NCI-H69 (cell line): ENCODE measurements at regions not wholly inside any gene's neighbourhood (a gene's known extent, or its start where the extent isn't known, plus 50 kb on each side); places are given as distances from the start of the nearest gene placed in this dataset.

Source experiments
- DNase-seq: peaks from one replicate; lab custom pipeline; 2025; lab: John Stamatoyannopoulos, UW

DNA sequence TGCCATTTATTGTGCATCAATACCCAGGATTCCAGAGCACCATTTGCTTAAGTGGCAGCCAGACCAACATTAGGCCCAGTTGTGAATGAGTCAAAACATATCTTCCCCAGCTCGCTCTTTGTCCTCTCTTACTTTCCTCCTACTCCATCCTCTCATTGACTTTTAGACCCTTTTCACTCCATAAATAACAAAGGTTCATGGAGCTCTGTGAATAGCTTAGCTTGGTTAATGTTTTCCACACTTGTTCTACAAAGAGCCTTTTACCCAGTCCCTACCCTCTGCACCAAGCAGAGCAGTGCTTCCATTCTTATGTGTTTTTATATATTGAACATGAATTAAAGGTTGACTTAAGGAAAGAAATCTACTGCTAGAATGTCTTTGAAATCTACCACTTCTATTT is 625.8 kb upstream of the FANCL start:
- no peak for DNase-seq

DNA sequence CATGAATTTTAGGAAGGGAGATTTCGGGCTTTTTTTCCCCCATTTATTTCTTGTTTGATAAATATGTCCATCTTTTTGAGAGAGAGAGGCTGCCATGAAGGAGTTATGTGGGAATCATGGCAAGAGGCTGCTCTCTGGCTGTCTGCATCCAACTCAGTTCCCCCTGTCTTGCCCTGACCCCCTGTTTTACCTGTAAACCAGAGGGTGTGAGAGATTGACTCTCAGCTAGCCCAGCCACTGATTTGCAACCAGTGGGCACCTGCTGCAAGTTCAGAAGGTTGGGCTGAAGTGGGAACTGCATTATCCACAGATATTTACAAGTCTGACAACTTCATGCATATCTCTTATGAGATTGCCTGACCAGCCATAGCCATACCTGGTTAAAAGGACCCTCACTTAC is 625.4 kb upstream of the FANCL start:
- no peak for DNase-seq

DNA sequence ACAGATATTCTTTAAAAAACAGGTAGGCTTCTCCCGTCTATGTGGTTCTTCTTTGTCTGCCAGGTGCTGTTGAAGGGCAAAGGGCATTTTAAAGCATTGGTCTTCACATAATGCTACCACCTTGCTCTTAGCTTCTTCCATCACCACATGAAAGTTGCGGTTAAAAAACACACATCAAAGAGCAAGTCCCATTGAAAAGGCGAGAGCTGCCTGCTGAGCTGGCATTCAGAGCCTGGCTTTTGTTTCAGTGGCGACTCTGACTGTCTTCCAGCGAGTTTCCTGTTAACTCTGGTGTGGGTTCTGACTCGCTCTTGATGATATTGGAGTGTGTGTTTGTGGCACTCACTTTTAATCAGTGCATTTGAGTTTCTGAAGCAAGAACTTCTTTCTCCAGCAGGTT is 624.9 kb upstream of the FANCL start:
- DNase-seq, result peak; percentile 68

DNA sequence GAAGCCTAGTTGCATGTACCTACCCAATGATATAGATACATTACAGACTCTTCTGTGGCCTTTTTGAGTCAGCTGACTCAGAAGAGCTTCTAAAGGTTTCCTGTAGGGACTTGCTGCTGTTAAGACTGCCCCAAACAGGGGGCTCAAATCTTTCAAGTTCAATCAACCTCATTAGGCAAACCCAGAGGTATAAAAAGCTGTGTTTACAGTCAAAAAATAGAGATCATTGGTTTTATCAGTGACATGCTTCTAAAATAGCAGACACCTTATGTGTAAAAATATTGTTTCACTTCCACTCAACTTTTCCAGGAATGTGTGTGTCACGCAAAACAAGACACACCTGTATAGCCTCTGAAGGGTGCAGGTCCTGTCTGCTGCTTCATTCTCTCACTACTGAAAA is 624.3 kb upstream of the FANCL start:
- no peak for DNase-seq

DNA sequence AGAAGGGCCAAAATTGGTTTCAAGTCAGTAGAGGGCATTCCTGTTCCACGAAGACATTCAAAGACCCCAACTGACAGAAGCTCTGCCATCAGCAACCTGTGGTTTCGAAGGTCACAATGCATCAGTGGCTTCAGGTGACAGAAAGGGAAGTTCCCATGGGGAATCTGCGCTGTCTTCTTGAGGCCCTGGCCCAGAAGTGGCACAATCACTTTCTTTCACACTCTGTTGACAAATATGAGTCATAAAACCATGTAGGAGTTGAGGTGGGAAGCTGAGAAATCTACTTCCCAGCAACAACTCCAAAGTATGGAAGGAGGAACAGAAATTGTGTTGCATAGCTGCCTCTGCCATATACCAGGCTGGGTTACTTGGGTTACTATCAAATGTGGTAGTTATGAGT is 621.1 kb upstream of the FANCL start:
- DNase-seq, result no peak

DNA sequence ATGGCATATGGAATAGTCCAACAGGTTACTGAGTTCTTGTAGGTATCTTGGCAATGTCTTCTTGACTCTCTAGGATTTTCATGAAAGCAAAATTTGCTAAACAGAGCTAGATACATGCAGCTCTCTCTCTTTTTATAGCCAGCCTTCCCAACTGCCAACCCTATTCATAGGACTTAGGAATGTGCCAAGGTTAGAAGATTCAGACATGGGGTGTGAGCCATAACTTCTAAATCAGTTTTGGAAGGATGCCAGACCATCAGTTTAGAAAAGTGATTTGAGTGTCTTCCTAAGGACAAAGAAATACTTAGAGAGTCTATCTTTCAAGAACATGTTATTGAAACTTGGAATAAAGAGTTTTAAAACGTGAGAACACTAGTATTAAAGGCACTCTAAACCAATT is 619.5 kb upstream of the FANCL start:
- no peak for DNase-seq

DNA sequence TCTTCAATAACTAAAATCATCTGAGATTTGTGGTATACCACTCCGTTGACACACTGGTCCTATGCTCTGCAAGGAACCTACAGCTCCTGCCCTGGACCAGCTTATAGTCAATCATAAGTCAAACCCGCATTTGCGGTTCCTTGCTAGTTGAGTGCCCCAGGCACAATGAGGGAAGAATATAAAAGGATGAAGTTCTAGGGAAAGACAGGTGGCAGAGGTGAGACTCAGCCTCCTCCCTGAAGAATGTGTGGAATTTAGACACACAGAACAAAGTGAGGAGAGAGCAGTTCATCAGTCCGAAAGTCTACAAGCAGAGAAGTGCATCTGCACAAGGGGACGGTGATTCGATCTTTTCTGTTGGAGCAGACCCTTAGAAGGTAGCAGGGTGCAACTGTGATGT is 615.0 kb upstream of the FANCL start:
- DNase-seq, result no peak

DNA sequence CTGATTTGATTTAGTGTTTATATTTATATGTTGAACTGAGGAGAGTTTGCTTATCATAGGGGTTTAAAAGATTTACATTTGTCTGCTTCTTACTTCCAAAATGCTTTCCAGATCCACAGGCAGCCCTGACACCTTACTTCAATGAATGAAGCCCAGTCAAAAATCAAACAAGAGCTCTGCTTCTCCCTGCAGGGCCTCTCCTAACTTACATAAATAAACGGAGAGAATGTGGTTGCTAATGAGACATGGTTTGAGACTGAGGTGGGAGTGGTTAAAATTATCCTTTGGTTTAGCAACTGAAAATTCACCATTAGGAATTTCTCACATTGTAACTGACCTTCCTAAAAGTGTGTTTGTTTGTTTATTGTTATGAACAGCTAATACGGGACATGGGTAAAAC is 612.3 kb upstream of the FANCL start:
- peak; percentile 26 for DNase-seq

DNA sequence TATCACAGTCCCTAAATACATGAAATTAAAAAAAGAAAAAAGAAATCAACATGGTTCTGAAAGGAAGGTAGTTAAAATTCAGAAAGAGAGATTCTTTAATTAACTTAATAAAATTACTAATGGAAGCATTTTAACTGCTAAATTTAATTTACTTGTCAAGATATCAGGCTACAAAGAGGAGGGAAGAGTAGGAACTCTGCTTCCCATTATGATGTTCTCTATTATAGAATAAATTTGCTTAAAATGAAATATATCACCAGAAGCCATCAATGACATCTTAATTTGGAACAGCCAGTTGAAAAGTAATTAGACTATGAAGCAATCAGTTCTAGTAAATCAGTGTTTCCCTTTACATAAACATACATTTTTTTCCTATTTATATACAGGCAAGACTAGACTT is 611.8 kb upstream of the FANCL start:
- no peak for DNase-seq

DNA sequence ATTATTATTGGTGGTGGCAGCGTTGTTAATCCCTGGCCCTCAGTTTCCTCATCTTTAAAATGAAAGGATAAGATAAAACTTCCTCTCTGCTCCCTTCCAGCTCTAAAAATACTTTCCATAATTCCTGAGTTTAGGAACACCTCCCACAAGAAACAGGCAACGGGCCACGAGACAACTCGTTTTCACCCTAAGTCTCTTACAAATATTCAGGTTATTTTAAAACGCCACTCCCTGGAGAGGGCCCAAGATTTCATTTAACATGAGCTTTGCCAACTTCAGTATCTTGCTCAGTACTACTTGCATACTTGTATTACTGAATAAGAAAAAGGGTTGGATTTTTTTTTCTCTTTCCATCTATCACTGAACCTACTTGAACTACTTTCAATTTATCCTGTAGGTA is 611.1 kb upstream of the FANCL start:
- no peak for DNase-seq

DNA sequence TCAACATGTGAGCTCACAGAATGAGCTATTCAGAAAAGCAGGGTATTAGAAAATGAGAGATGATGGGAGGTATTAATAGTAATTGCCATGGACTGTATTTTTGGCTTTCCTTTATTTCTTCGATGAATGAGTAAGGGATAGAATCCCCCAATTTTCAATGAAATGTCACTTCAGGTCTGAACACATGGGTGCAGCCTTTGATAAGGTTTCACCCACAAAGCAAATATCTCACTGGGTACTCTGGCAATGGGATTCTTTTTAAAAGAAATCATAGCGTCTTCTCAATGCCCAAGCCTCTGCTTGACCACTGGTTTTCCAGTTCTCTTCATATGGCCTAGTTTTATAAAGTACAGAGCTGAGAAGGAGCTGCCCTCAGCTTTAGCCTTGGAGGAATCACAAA is 610.5 kb upstream of the FANCL start:
- DNase-seq, result no peak

DNA sequence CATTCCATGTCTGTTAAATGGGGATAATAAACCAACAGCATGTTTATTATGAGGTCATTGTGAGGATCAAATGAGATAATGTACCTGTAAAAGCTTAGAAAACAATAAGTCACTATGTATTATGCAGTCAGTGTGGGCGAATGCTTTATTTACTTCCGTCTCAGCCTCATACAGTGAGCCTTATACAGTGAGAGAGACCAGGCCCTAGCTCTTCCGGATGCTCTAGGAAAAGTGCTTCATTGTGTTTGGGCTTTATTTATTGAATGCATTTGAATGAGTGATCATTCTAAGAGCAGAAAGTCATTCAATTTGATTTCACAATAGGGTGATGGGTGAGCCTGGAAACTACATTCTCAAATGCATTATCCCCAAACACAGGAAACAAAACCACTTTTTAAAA is 603.9 kb upstream of the FANCL start:
- DNase-seq, result no peak

DNA sequence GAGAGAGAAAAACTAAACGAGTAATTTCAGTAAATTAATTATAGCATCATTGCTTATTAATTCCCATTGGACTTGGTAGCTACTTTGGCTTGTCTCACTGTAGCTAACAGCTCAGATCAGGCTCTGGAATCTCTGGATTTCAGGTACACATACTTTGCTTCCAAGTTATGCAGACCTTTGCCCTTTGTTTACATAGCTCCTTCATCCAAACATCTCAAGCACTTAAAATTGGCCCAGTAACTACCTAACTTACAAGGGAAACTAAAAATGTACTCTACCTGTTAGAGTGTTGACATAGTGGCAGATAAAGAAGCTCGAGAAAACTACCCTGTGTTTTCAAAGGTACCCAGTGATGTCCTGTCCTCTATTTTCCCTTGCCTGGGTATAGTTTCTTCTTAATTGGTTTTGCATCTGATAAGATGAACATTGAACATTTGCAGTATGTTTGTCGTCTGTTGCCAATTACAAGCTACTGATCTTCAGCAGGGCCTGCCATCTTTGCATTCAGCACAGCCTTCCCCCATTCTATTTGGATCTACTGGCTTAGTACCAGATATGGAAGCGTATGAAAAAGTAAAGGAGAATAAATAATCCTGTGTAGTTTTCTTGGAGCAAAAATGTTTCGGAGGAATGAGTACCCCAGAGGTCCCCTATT is 601.5 kb upstream of the FANCL start:
- DNase-seq, result no peak

DNA sequence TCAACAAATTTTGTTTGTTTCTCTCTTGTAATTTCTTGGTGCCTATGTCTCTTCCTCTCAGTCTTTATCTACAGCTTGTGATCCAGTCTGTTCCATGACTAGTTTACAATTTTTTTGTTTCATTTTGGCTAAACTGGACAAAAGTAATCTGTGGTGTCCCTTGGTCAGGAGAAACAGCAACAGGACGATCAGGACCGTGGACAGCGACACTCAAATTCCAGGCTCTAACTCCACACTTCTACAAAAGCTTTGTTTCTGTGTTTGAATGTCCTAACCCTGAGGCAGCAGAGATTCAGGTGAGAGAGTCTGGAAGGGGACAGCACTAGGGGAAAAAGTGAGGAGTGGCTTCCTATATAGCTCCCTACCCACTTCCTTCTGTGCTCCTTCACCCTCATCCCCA is 593.3 kb upstream of the FANCL start:
- no peak for DNase-seq

DNA sequence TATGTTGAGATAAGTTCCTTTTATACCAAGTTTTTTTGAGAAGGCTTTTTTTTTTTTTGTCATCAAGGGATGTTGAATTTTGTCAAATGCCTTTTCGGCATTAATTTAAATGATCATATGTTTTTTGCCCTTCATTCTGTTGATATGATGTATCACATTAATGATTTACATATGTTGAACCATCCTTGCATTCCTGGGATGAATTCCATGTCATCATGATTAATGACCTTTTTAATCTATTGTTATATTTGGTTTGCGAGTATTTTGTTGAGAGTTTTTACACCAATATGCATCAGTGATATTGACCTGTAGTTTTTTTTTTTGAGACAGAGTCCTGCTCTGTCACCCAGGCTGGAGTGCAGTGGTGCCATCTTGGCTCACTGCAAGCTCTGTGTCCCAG is 585.7 kb upstream of the FANCL start:
- no peak for DNase-seq

DNA sequence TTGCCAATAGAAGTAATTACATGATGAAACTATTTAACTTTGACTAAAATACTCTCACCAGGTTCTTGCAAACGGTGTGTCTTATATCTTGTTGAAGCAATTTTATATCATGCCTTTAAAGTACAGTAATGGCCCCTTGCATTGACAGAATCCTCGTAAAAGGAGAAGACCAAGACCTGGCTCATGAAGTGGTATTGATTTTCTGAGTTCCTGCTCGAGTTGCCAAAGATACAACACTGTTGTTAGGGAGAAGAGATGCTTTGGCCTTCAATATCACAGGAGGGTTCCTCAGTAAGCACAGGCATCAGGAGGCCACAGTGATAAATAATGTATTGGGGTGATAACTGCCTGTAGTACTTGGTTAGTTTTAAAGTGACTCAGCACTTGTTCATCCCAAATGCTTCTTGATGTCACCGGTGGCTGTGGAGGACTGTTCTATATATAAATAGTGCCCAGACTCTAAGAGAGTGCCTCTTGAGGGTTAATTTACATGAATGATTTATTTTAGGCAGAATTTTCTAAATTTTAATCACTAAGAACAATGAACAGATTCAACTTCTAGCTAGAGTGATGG is 571.7 kb upstream of the FANCL start:
- no peak for DNase-seq

DNA sequence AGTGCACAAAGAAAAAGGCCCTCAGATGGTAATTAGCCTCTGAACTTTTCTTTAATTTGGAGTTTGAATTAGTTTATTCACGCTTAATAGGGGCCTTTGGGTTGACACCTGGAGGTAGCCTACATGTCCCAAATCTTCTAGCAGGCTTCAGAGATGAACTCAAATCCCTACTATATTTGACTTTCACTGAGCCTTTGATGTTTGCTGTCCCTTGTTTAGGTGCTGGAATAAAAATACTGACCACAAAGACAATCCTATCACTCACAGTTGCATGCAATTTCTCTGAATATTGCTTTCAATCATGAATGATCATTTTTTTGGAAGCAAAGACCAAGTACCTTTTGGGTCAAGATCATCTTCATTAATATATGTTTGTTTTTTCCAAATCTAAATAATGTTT is 564.0 kb upstream of the FANCL start:
- peak; percentile 10 for DNase-seq

DNA sequence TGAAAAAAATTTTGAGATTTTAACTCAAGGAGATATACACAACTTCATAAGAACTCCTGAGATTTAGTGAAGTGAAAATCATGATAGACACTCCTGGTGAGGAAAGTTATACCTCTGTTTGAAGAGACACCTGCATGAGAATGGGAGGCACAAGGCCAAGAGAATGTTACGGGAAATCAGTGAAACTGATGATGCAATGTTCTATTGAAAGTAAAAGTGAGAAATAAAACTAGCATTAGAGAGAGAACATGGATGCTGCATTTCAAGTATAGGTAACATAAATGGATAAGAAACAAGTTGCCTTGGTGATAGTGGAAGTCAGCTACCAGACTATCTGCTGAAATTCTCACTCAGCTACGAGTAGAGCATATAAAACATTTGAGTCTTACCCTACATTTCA is 562.1 kb upstream of the FANCL start:
- no peak for DNase-seq

DNA sequence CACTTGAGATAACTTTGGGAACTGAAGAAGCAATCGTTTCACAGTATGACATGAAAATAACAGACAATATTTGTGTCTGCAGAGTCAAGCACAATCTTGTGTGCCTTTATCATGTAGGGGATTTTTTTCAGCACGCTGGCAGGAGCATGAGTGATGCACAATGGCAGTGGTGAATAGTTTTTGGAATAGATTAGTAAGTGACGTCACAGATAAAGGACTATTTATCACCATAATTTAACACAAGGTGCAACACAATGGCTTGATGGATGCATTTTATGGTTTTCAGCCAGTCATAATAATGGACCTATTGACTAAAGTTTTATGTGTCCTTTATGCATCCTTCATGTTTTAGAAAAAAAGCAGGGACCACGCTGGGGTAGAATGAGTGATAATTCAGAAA is 559.8 kb upstream of the FANCL start:
- no peak for DNase-seq

DNA sequence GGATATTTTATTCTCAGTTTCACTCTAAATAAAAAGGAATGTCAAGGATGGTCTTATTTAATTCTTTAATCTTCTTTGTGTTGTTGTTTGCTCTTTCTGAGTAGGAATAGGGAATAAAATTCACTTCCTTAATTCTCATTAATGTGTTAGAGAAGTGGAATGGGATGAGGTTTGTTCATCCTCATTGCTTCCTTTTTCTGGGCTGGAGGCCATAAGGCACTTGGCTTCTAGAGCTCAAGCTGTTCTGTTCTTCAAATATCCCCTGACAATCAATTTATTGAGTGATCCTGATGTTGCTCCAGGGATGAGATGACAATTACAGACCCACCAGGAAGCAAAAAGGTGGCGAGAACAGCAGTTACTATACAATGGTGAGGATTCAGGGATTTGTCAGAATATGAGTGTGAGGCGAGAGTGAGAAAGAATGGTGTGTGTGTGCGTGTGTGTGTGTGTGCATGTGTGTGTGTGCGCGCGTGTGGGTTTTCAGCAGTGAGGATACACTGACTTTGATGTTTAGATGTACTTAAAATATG is 557.6 kb upstream of the FANCL start:
- DNase-seq, result no peak

DNA sequence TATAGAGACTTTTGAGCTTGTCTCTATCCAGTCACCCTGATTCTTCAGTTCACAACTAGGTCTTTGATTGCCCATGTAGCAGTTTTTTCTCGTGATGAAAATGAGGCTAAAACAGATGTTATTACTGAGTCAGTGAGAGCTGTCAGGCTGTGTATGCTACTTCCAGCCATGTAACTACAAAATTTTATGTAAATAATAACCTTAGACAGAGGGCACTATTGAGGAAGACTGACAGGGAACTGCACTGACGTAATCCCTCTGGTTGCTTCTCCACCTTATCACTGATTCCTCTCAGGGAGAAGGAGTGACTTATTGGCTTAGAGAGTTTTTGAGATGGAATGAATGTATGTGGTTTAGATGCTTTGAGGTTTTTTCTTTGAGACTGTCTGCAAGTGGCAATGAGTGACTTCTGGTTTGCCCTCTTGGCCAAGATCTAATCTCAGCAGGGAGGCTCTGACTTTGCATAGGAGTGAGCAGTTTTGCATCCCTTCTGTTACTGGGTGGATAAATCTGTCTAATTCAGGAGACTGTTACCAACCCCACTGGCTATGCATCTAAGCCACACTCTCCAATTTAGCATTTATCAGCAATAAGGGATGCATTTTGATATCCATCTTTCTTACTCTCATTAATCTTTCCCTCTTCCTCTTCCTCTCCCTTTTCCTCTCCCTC is 555.2 kb upstream of the FANCL start:
- DNase-seq, result no peak

DNA sequence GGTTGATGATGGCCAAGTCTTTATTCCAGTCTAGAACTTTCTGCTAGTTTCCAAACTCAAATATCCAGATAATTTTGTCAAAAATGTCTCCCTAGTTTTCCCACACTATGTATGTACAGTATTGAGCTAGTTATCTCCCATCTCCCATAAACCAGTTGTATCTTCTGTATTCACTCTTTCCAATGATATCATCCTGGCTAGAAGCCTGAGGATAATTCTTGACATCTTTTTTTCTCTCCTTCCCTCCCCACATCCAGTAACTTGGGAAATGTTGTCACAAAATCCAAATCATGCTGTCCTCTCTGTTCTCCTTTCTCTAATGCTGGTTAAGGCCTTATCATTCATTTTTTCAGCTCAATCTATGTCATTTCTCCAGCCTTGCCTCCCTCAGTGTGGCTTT is 553.8 kb upstream of the FANCL start:
- DNase-seq, result no peak

DNA sequence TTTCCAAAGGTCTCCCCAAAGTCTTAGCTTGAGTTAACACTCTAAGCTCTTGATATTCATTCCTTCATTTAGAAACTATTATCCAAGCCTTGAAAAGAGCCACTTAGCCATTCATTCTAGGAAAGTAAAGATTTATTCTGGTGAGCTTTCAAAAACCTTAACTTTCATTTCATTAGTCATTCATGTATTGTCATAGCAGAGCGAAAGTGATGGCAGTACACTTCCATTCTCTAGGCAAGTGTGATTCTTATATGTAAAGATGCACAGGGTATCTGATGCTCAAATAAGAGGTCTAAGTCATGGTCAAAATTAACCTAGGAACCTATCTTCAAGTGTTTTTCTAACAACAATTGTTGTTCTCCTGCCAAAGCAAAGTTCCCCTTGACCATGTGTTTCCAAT is 553.0 kb upstream of the FANCL start:
- DNase-seq, result no peak

DNA sequence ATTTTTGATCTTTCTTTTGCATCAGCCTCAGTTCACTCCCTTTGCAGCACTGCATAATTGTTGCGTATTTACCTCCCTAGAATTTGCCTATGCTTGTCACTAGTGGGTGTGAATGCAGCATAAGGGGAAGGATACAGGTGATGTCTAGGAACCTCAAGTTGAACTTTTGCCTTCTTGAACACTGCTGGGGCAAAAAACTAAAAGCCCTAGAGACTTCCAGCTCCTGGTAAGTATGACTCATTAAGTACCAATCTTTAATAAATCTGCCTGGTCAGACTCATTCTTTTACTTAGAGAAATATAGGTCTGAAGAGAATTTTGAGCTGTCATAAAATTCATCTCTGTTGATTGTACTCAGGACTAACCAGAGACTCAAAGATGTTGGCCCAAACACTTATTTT is 547.3 kb upstream of the FANCL start:
- no peak for DNase-seq
